Fibroblast of peridontal ligament (primary cell): ENCODE measurements at regions not wholly inside any gene's neighbourhood (a gene's known extent, or its start where the extent isn't known, plus 50 kb on each side); places are given as distances from the start of the nearest gene placed in this dataset.
"Not testable (repeated sequence)": the region's sequence is repeated elsewhere in the genome, so short reads cannot be mapped to it uniquely, and the experiment has no call there.

Source experiments
- DNase-seq: peaks from one replicate; pipeline ENCODE4 v3.0.0-alpha.2; 2010; ENCODE audit errors: extremely low read depth

- not testable (repeated sequence) for DNase-seq
Measured at GRCh38 chr12:131627151-131628022, 83.5 kb upstream of the SFSWAP start.

GRCh38 chr12:131628023-131628740 is 82.7 kb upstream of the SFSWAP start:
- DNase-seq, result no peak

DNA sequence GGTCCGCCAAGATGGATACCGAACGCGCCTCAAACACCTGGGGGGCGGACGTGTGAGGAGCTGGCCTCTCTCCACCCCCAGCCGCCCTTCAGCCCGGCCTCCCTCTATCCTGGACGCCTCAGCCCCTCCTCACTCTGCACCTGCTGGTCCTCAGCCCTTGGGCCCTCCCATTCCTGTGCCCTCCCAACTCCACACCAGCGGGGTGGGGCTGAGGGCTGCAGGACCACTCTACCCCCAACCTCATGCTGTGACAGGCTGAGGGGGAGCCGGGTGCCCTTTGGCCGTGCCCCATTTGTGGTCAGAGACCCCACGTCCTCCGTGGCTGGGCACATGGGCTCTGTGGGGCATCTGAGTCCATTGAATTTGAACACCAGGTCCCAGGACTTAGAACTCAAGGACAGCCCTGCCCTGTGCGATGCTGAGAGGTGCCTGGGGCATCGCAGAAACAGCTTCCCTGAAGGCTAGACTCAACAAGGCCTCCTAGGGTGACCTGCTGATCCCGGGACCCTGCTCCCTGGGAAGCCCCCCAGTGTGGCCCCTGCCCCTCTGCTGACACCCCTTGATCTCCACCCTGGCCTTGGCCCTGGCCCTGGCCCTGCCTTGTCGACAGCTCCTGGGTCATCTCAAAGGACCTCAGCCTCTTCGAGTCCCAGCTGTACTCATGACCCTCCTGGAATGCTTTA is 82.0 kb upstream of the SFSWAP start:
- no peak for DNase-seq

GRCh38 chr12:131631230-131631629 is 79.7 kb upstream of the SFSWAP start:
- no peak for DNase-seq

DNA sequence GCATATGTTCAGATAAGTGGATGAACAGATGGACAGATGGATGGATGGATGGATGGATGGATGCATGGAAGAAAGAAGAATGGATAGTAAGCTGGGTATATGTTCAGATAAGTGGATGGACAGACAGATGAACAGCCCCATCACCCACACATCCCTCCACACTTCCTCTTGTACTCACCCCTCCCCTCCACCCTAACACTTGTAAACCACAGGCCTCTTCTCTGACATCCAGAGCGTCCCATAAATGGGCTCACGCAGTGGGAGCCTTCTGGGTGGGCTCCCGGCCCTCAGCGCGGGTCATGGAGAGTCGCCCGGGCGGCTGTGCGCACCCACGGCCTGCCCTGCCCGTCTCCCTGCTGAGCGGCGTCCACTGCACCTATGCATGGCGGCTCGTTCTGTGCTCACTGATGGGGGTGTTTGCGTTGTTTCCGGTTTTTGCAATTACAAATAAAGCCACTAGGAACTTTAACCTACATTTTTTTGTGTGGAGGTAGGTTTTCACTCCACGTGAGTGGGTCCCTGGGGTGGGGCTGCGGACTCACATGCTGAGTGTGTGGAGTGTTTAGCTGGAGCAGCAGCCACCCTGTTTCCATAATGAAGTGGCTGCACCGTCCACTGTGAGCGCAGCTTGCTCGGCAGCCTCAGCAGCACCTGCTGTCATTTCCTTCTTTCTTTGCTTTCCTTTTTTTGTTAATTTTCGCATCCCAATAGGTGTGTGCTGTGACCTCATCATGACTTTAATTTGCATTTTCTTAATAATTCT is 78.8 kb upstream of the SFSWAP start:
- not testable (repeated sequence) for DNase-seq

GRCh38 chr12:131632652-131633023 is 78.3 kb upstream of the SFSWAP start:
- not testable (repeated sequence) for DNase-seq

GRCh38 chr12:131633610-131634009 is 77.3 kb upstream of the SFSWAP start:
- not testable (repeated sequence) for DNase-seq

GRCh38 chr12:131634037-131634436 is 76.9 kb upstream of the SFSWAP start:
- DNase-seq, result no peak

DNA sequence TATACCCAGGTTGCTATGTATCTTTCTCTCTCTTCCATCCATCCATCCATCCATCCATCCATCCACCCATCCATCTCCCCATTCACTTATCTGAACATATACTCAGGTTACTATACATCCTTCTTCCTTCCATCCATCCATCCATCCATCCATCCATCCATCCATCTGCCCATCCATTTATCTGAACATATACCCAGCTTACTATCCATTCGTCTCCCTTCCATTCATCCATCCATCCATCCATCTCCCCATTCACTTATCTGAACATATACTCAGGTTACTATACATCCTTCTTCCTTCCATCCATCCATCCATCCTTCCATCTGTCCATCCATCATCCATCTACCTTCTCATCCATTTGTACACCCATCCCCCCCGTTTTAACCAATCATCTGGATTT is 75.9 kb upstream of the SFSWAP start:
- not testable (repeated sequence) for DNase-seq

GRCh38 chr12:131635491-131636122 is 75.3 kb upstream of the SFSWAP start:
- DNase-seq, result no peak

DNA sequence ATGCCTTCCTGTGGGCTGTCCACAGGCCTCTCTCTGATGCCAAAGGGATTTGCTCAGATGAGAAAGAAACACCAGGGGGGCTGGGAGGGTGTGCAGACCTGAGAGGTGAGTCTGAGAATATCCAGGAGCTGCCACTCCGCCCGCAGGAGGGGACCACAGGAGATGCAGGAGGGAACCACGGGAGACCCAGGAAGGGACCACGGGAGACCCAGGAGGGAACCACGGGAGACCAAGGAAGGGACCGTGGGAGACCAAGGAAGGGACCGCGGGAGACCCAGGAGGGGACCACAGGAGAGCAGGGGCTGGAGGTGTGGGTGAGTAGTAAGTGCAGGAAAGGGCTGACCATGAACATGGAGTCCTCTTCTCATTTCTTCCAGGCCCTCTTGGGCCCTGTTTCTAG is 74.6 kb upstream of the SFSWAP start:
- DNase-seq, result no peak

GRCh38 chr12:131636940-131637750 is 73.7 kb upstream of the SFSWAP start:
- no peak for DNase-seq

DNA sequence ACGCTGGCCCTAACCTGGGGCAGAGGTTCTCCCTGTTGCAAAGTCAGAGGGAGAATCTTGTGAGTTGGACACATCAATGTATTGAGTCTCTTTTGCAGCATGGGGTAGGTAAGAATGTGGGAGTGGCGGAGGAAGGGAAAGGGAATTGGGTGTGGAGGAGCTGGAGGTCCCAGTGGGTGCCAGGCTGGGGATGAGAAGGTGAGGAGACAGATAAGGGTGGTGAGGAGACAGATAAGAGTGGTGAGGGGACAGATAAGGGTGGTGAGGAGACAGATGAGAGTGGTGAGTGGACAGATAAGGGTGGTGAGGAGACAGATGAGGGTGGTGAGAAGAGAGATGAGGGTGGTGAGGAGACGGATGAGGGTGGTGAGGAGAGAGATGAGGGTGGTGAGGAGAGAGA is 72.9 kb upstream of the SFSWAP start:
- no peak for DNase-seq

GRCh38 chr12:131639270-131639940 is 71.5 kb upstream of the SFSWAP start:
- DNase-seq, result no peak

DNA sequence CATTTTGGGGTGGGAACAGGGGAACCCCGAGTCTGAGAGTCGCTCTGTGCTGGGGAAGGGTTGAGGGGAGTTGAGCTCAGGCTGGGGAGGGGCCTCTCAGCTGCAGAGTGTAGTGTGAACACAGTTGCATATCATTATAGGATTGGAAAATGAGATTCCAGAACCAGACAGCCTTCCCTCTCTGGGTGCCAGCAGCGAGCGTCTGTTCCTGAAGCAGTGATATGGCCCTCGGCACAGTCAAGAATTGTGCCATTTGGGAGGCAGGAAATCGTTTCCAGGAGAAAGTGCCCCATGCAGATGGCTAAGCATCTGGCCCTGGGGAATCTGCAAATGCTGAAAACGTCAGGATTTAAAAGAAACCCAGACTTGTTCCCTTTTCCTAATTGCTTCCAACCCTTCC is 70.4 kb upstream of the SFSWAP start:
- DNase-seq, result no peak

DNA sequence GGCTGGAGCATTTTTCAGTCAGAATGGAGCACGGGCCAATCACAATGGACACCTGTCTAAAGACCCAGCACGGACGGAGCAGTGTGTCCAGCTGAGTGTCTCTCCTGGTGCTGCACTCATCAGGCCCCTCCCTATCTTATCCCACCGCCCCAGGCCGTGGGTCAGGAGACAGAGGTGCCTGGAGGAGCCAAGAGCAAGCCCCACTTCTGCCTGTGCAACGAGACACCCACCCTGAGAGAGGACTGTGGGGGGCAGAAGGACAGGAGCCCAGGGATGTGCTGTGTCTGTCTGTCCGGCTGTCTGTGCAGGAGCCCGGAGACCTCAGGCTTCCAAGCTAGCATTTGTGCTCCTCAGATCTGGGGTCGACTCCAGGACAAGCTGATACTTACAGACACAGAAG is 69.6 kb upstream of the SFSWAP start:
- no peak for DNase-seq

GRCh38 chr12:131642101-131642540 is 68.8 kb upstream of the SFSWAP start:
- DNase-seq, result no peak

- DNase-seq, result no peak
Measured at GRCh38 chr12:131642771-131643170, 68.1 kb upstream of the SFSWAP start.

DNA sequence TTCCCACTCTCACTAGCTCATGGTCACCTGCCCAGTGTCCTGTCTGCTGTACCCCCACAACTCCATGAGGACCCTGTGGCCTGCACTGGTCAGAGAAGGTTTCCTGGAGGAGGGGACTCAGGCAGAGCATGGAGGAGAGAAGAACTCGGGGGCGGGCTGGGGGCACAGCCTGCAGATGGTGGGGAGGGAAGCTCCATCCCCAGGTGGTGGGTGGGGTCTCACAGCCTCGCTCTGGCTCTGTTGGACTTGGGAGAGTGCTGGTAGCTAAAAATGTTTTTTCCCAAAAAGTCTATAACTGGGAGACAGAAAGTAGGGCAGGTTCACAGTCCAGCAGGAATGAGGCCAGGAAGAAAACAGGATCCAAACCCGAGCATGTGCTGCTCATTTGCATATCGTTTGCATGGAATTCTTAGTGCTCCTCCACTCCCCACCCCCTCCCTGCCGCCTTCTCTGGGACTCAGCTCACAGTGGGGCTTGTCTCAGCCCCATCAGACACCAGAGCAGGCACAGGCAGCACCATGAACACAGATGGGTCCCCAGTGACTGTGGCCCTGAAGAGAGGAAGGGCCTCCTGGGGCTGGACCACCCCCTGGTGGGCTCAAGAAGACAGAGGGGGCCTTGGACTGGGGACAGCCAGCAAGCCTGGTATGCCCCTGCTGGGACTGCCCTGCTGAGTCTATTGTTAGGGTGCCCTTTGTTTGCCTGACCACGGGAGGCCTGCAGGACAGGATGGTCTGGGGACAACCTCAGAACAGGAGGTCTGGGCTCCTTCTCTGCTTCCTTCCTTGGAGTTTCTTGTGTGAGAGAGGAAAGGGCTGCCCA is 67.0 kb upstream of the SFSWAP start:
- no peak for DNase-seq
